Breast epithelium (tissue), 4 donors: ENCODE measurements at regions not wholly inside any gene's neighbourhood (a gene's known extent, or its start where the extent isn't known, plus 50 kb on each side); places are given as distances from the start of the nearest gene placed in this dataset.

Experiments used
- DNase-seq, 2 donors: peaks; one replicate each; pipeline ENCODE4 v3.0.0-alpha.2; 2019; ENCODE audit warnings: low spot score in 2 of 2
- H3K27ac ChIP-seq, 2 donors: fragments of 200-600 bp; sonication (generic) in 1 of 2; one replicate each; pipeline ENCODE4 v1.5.1; 2016 to 2019; ENCODE audit warnings: mild to moderate bottlenecking in 1 of 2
- H3K27me3 ChIP-seq, 2 donors: fragments of 200-600 bp; sonication (generic) in 1 of 2; one replicate each; pipeline versions ENCODE4 v1.5.1 to v1.6.0; 2017 to 2019; ENCODE audit warnings: control low read depth in 1 of 2, mild to moderate bottlenecking in 1 of 2
- H3K36me3 ChIP-seq: fragments of 200-600 bp; one replicate; pipeline ENCODE4 v1.5.1; 2019
- H3K4me1 ChIP-seq, 2 donors: fragments of 200-600 bp; sonication (generic); one replicate each; pipeline ENCODE4 v1.5.1; 2016 to 2019; ENCODE audit warnings: control low read depth in 1 of 2
- H3K4me3 ChIP-seq, 3 donors: fragments of 200-600 bp; sonication (generic); 1 replicate in 2 of 3; 2 replicates in 1 of 3; pipeline ENCODE4 v1.5.1; 2016 to 2019; ENCODE audit warnings: mild to moderate bottlenecking in 3 of 3, moderate library complexity in 2 of 3
- H3K9me3 ChIP-seq, 2 donors: fragments of 200-600 bp; sonication (generic) in 1 of 2; one replicate each; pipeline ENCODE4 v1.5.1; 2016 to 2019; ENCODE audit warnings: control low read depth in 1 of 2
- CTCF ChIP-seq, 3 donors: fragments of 450-650 bp; IDR thresholded peaks; one replicate each; pipeline ENCODE4 v1.5.1; 2016 to 2017; ENCODE audit warnings: antibody characterized with exemption in 3 of 3, mild to moderate bottlenecking in 3 of 3, moderate library complexity in 3 of 3
- POLR2A ChIP-seq: fragments of 450-650 bp; IDR thresholded peaks from one replicate; pipeline ENCODE4 v1.6.1; 2016; ENCODE audit warnings: antibody characterized with exemption, mild to moderate bottlenecking, moderate library complexity
- POLR2AphosphoS5 ChIP-seq, 3 donors: sonication (generic); formaldehyde crosslinking; IDR thresholded peaks; one replicate each; pipeline ENCODE4 v1.6.1; 2017; ENCODE audit warnings: antibody characterized with exemption in 3 of 3
- intact Hi-C: fragments of 100-400 bp; cut with DNase I; formaldehyde crosslinking; loops from one replicate; pipeline ENCODE4 v1.15.1; 2023; ENCODE audit warnings: low total_unique reads

DNA sequence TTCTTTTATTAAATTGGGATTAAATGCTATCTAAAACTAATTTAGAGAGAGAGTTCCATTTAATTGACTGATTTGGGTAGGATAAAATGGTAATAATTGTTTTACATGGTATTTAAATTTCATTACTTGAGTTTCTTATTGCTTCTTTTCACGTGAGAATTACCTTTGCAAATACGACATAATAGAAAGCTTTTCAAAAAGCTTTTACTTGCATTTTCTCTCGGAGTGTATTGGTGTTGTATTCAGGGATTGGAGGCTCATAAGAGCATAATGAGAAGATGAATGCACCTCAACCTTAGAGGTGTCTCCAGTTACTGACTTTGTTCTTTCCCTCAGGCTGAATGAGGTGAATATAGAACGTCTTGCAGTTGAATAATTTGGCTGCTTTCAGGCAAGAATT is 67.4 kb upstream of the CPHXL start:
- Histone ChIP-seq H3K36me3 (no peaks in the 10 kb centered on the region), H3K27me3 (no peaks in the 10 kb centered on the region), H3K4me3 (no peak overlapping the region), H3K27ac (no peak overlapping the region), H3K9me3 (no peaks in the 10 kb centered on the region), H3K4me1 (no peaks in the 10 kb centered on the region)
- no peak for TF ChIP-seq CTCF (IDR thresholded peaks at IDR 0.05)
- no peak for TF ChIP-seq POLR2A
- no peak for TF ChIP-seq POLR2AphosphoS5 (IDR thresholded peaks at IDR 0.05)
- no peak for DNase-seq
- intact Hi-C loops, result loop anchor here (10.0 kb wide), 1 partner anchor 1371 kb away; no protein-coding TSS in a partner anchor

GRCh38 chr16:75794426-75794825 is 68.1 kb upstream of the CPHXL start:
- Histone ChIP-seq H3K9me3 (no peaks in the 10 kb centered on the region), H3K4me1 (no peaks in the 10 kb centered on the region), H3K36me3 (no peaks in the 10 kb centered on the region), H3K27me3 (no peaks in the 10 kb centered on the region), H3K4me3 (no peak overlapping the region), H3K27ac (no peak overlapping the region)
- no peak for DNase-seq
- TF ChIP-seq CTCF (IDR thresholded peaks at IDR 0.05) (no peak), POLR2AphosphoS5 (IDR thresholded peaks at IDR 0.05) (no peak), POLR2A (no peak)
- intact Hi-C loops, result loop anchor here (10.0 kb wide), 1 partner anchor 1370 kb away; no protein-coding TSS in a partner anchor

DNA sequence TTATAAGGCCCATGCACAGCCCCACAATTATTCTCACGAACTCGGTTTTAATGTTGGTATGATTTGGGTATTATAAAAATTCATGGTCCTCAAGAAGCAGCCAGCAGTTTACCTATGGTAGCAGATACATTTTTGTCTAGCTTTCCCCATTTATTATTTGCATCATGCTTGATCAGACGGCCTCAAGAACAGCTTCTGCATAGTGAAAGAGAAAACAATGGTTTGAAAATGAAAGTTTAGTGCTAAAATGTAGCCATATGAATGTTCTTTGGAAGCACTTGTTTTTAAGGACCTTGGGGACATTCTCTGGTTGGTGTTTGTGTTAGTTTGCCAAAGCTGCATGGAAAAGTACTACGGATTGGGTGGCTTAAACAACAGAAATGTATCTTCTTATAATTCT is 72.4 kb upstream of the CPHXL start:
- TF ChIP-seq POLR2A (no peak), CTCF (IDR thresholded peaks at IDR 0.05) (no peak), POLR2AphosphoS5 (IDR thresholded peaks at IDR 0.05) (no peak)
- Histone ChIP-seq H3K4me1 (no peaks in the 10 kb centered on the region), H3K4me3 (no peak overlapping the region), H3K36me3 (no peaks in the 10 kb centered on the region), H3K9me3 (no peaks in the 10 kb centered on the region), H3K27me3 (no peaks in the 10 kb centered on the region), H3K27ac (no peak overlapping the region)
- DNase-seq, result no peak
- intact Hi-C loops, result loop anchor here (10.0 kb wide), 1 partner anchor 1366 kb away; no protein-coding TSS in a partner anchor

DNA sequence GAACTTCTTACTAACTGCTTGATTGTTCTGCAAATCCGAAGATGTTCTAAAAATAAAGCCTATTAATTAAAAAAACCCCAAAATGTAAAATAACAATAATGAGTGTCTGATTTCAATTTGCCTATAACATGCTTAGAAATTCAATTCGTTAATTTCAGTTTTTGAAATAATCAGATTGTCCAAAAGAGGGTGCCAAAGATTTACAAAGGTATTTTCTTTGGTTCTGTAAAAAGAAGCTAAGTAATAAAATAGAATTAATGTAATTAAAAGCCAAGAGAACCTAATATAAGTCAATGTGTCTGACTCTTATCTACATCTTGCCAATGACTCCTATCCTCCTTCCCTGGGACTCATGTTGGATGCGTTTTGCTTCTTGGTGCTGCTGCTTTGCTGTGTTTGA is 75.0 kb upstream of the CPHXL start:
- Histone ChIP-seq H3K4me3 (no peak overlapping the region), H3K9me3 (no peaks in the 10 kb centered on the region), H3K36me3 (no peaks in the 10 kb centered on the region), H3K4me1 (no peaks in the 10 kb centered on the region), H3K27me3 (no peaks in the 10 kb centered on the region), H3K27ac (no peak overlapping the region)
- no peak for DNase-seq
- intact Hi-C loops, result no loop called here
- TF ChIP-seq CTCF (IDR thresholded peaks at IDR 0.05) (no peak), POLR2AphosphoS5 (IDR thresholded peaks at IDR 0.05) (no peak), POLR2A (no peak)

GRCh38 chr16:75803753-75804152 is 77.5 kb upstream of the CPHXL start:
- Histone ChIP-seq H3K27ac (no peak overlapping the region), H3K4me1 (no peaks in the 10 kb centered on the region), H3K4me3 (no peak overlapping the region), H3K27me3 (no peaks in the 10 kb centered on the region), H3K9me3 (no peaks in the 10 kb centered on the region), H3K36me3 (no peaks in the 10 kb centered on the region)
- TF ChIP-seq CTCF (IDR thresholded peaks at IDR 0.05) (no peak), POLR2A (no peak), POLR2AphosphoS5 (IDR thresholded peaks at IDR 0.05) (no peak)
- intact Hi-C loops, result no loop called here
- no peak for DNase-seq
